ENCODE measurements at regions not wholly inside any gene's neighbourhood (a gene's known extent, or its start where the extent isn't known, plus 50 kb on each side); places are given as distances from the start of the nearest gene placed in this dataset.

DNA sequence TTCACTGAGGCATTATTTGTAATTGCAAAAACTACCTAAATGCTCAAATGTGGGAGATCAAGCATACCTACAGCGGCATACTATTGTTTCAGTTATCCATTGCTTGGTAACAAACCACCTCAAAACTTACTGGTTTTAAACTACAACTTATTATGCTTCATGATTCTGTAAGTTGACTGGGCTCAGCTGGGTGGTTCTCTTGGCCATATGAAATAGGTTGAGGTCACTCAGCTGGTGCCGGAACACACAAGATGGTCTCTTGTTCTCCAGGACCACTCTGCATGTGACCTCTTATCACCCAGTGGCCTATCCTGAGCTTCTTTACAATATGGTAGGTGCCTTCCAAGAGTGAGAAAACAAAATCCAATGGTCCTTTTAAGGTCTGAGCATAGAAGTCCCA, 195.4 kb upstream of the FGGY start:
- no peaks in the 10 kb centered on the region for H3K79me2 ChIP-seq (ENCODE audit: control insufficient read depth, insufficient read depth, low read length)
- H3K27ac ChIP-seq (ENCODE audit: extremely low read depth, low read depth, low read length), result no peak overlapping the region
- H3K9me1 ChIP-seq (ENCODE audit: control insufficient read depth, insufficient read depth, low read length), result no peaks in the 10 kb centered on the region
- ChIA-PET POLR2A (interaction anchor here (0.8 kb wide), 1 partner anchor 318 kb away, joined by 4 read pairs; the partner anchor contains the start of gene JUN), CTCF (ENCODE audit: low intra/inter-chr PET ratio) (no interaction called here)
- WGBS (ENCODE audit: insufficient coverage, low coverage, missing lambda C conversion rate), result 27% methylated on average over 2 of the region's 2 CpGs
- H4K20me1 ChIP-seq (replicated peaks; ENCODE audit: control insufficient read depth, insufficient read depth, low read length), result no peaks in the 10 kb centered on the region
- DNase-seq (ENCODE audit: extremely low read depth in 1 of 4, low spot score in 3 of 4), result no peak
- no peak overlapping the region for H2AFZ ChIP-seq (ENCODE audit: low read depth, low read length)
- no peak overlapping the region for H3K4me2 ChIP-seq (ENCODE audit: insufficient read depth, low read length)
- no peak for FAIRE-seq
- H3K4me1 ChIP-seq (replicated peaks in 1 of 2; ENCODE audit: control insufficient read depth in 2 of 2, insufficient read depth in 2 of 2, low read length in 2 of 2), result no peaks in the 10 kb centered on the region; a peak in 3 of 5 replicates
- TF ChIP-seq ZNF140 (CRISPR knock-in tag; IDR thresholded peaks at IDR 0.05) (no peak), GABPB1 (CRISPR knock-in tag; IDR thresholded peaks at IDR 0.05) (no peak), RFX7 (CRISPR knock-in tag; IDR thresholded peaks at IDR 0.05) (no peak), RBM25 (IDR thresholded peaks at IDR 0.05; ENCODE audit: low read depth, low read length, severe bottlenecking) (no peak), ZNF3 (CRISPR knock-in tag; IDR thresholded peaks at IDR 0.05) (no peak), RBM14 (IDR thresholded peaks at IDR 0.05; ENCODE audit: borderline replicate concordance, insufficient read depth, low read depth, low read length) (no peak), STAG1 (CRISPR knock-in tag; IDR thresholded peaks at IDR 0.05; ENCODE audit: borderline replicate concordance) (no peak), ZNF217 (CRISPR knock-in tag; IDR thresholded peaks at IDR 0.05) (no peak), EZH2 (IDR thresholded peaks at IDR 0.05; ENCODE audit: borderline replicate concordance, low read depth, low read length) (no peak), ZFP30 (CRISPR knock-in tag; IDR thresholded peaks at IDR 0.05; ENCODE audit: borderline replicate concordance) (no peak)
- TF ChIP-seq, protein P1, sequence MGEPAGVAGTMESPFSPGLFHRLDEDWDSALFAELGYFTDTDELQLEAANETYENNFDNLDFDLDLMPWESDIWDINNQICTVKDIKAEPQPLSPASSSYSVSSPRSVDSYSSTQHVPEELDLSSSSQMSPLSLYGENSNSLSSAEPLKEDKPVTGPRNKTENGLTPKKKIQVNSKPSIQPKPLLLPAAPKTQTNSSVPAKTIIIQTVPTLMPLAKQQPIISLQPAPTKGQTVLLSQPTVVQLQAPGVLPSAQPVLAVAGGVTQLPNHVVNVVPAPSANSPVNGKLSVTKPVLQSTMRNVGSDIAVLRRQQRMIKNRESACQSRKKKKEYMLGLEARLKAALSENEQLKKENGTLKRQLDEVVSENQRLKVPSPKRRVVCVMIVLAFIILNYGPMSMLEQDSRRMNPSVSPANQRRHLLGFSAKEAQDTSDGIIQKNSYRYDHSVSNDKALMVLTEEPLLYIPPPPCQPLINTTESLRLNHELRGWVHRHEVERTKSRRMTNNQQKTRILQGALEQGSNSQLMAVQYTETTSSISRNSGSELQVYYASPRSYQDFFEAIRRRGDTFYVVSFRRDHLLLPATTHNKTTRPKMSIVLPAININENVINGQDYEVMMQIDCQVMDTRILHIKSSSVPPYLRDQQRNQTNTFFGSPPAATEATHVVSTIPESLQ (CRISPR knock-in tag; IDR thresholded peaks at IDR 0.05), result no peak
- TF ChIP-seq, protein P2, sequence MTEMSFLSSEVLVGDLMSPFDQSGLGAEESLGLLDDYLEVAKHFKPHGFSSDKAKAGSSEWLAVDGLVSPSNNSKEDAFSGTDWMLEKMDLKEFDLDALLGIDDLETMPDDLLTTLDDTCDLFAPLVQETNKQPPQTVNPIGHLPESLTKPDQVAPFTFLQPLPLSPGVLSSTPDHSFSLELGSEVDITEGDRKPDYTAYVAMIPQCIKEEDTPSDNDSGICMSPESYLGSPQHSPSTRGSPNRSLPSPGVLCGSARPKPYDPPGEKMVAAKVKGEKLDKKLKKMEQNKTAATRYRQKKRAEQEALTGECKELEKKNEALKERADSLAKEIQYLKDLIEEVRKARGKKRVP (CRISPR knock-in tag; IDR thresholded peaks at IDR 0.05), result no peak
- TF ChIP-seq, protein P3, sequence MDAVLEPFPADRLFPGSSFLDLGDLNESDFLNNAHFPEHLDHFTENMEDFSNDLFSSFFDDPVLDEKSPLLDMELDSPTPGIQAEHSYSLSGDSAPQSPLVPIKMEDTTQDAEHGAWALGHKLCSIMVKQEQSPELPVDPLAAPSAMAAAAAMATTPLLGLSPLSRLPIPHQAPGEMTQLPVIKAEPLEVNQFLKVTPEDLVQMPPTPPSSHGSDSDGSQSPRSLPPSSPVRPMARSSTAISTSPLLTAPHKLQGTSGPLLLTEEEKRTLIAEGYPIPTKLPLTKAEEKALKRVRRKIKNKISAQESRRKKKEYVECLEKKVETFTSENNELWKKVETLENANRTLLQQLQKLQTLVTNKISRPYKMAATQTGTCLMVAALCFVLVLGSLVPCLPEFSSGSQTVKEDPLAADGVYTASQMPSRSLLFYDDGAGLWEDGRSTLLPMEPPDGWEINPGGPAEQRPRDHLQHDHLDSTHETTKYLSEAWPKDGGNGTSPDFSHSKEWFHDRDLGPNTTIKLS (IDR thresholded peaks at IDR 0.05; ENCODE audit: borderline replicate concordance, low read depth), result no peak
- TF ChIP-seq, protein P4, sequence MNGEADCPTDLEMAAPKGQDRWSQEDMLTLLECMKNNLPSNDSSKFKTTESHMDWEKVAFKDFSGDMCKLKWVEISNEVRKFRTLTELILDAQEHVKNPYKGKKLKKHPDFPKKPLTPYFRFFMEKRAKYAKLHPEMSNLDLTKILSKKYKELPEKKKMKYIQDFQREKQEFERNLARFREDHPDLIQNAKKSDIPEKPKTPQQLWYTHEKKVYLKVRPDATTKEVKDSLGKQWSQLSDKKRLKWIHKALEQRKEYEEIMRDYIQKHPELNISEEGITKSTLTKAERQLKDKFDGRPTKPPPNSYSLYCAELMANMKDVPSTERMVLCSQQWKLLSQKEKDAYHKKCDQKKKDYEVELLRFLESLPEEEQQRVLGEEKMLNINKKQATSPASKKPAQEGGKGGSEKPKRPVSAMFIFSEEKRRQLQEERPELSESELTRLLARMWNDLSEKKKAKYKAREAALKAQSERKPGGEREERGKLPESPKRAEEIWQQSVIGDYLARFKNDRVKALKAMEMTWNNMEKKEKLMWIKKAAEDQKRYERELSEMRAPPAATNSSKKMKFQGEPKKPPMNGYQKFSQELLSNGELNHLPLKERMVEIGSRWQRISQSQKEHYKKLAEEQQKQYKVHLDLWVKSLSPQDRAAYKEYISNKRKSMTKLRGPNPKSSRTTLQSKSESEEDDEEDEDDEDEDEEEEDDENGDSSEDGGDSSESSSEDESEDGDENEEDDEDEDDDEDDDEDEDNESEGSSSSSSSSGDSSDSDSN (IDR thresholded peaks at IDR 0.05; ENCODE audit: borderline replicate concordance in 1 of 2, low read depth in 2 of 2, low read length in 2 of 2), result no peak
- H3K9me3 ChIP-seq (replicated peaks; ENCODE audit: control insufficient read depth, insufficient read depth, low read depth, low read length), result no peaks in the 10 kb centered on the region
- H3K4me3 ChIP-seq, result no peak overlapping the region
- no peaks in the 10 kb centered on the region for H3K36me3 ChIP-seq (ENCODE audit: control insufficient read depth, insufficient read depth, low read length)
- 0 out of 5 replicates have a peak, but pooled peaks cover 0 to 3% of the 10 kb centered on the region in 2 experiments for H3K27me3 ChIP-seq (ENCODE audit: control insufficient read depth in 2 of 2, insufficient read depth in 2 of 2, low read length in 2 of 2)
- no peak for ATAC-seq
- no TSS peak for BruUV-seq (replicated peaks)
- in situ Hi-C loops (cut with MboI) (no loop called here), intact Hi-C loops (cut with micrococcal nuclease) (loop anchor here (10.0 kb wide), 1 partner anchor 317 kb away; the partner anchor contains the start of gene JUN)
- H3K9ac ChIP-seq (ENCODE audit: insufficient read depth in 1 of 2, low read depth in 2 of 2, low read length in 2 of 2), result no peak overlapping the region
